ENCODE measurements at regions not wholly inside any gene's neighbourhood (a gene's known extent, or its start where the extent isn't known, plus 50 kb on each side); places are given as distances from the start of the nearest gene placed in this dataset.

GRCh38 chr16:9188721-9189120 is 97.3 kb downstream of the HAPSTR1 start:
- DNase-seq: no peak

- no peak for DNase-seq
These were observed 99.9 kb downstream of the HAPSTR1 start for GRCh38 chr16:9191274-9191850.

- no peak for DNase-seq
These were observed 101.3 kb downstream of the HAPSTR1 start for GRCh38 chr16:9192746-9193145.

- no peak for DNase-seq
These were observed 103.8 kb downstream of the HAPSTR1 start for GRCh38 chr16:9195287-9195686.

- DNase-seq: no peak
These were observed 106.7 kb downstream of the HAPSTR1 start for GRCh38 chr16:9197957-9198661.

GRCh38 chr16:9199311-9199710 is 107.9 kb downstream of the HAPSTR1 start:
- no peak for DNase-seq

GRCh38 chr16:9199751-9200150 is 108.3 kb downstream of the HAPSTR1 start:
- DNase-seq: no peak

- DNase-seq: no peak
These were observed 112.5 kb downstream of the HAPSTR1 start for GRCh38 chr16:9203956-9204355.

- no peak for DNase-seq
These were observed 114.2 kb downstream of the HAPSTR1 start for GRCh38 chr16:9205661-9206060.

- no peak for DNase-seq
These were observed 114.7 kb downstream of the HAPSTR1 start for GRCh38 chr16:9206156-9206555.

GRCh38 chr16:9212621-9213020 is 121.2 kb downstream of the HAPSTR1 start:
- DNase-seq: no peak

- no peak for DNase-seq
These were observed 128.4 kb downstream of the HAPSTR1 start for GRCh38 chr16:9219813-9220212.

- no peak for DNase-seq
These were observed 134.3 kb downstream of the HAPSTR1 start for GRCh38 chr16:9225527-9226316.

GRCh38 chr16:9226924-9227323 is 135.5 kb downstream of the HAPSTR1 start:
- DNase-seq: no peak

GRCh38 chr16:9231039-9231438 is 139.6 kb downstream of the HAPSTR1 start:
- no peak for DNase-seq

- no peak for DNase-seq
These were observed 140.8 kb downstream of the HAPSTR1 start for GRCh38 chr16:9232102-9232770.

GRCh38 chr16:9235867-9236266 is 144.4 kb downstream of the HAPSTR1 start:
- no peak for DNase-seq

- no peak for DNase-seq
These were observed 144.9 kb downstream of the HAPSTR1 start for GRCh38 chr16:9236319-9236718.

GRCh38 chr16:9238346-9238745 is 146.9 kb downstream of the HAPSTR1 start:
- DNase-seq: no peak

GRCh38 chr16:9241177-9241576 is 149.7 kb downstream of the HAPSTR1 start:
- DNase-seq: no peak

GRCh38 chr16:9248162-9248561 is 156.7 kb downstream of the HAPSTR1 start:
- DNase-seq: no peak

- no peak for DNase-seq
These were observed 158.1 kb downstream of the HAPSTR1 start for GRCh38 chr16:9249534-9249933.

- no peak for DNase-seq
These were observed 159.6 kb downstream of the HAPSTR1 start for GRCh38 chr16:9251026-9251425.

- no peak for DNase-seq
These were observed 163.4 kb downstream of the HAPSTR1 start for GRCh38 chr16:9254863-9255262.

All from SHP77 treated with DMSO at 0.1 percent for 48 hours (cell line).